ENCODE measurements at regions not wholly inside any gene's neighbourhood (a gene's known extent, or its start where the extent isn't known, plus 50 kb on each side); places are given as distances from the start of the nearest gene placed in this dataset.

DNA sequence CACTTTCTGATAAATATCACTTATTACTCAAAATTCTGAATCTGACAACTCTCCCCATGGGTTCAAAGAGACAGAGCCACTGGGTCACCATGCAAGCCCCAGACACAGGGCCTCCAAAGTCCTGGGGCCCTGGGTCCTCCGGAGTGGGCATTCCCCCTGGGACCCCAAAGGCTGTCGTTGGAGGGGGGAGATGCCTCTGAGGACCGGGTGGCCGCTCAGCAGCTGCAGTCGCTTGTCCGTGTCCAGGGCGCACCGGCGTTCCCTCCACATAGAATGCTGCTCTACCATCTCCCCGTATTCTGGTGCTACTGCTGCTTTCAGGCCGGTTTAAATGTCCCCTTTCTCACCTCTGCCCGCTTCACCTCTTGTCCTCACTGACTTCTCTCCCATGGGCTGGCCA lies 246.1 kb downstream of the TEX29 start:
- H3K27me3 ChIP-seq (ENCODE audit: control insufficient read depth, low read length), result no peaks in the 10 kb centered on the region
- no peaks in the 10 kb centered on the region for H3K79me2 ChIP-seq (ENCODE audit: control insufficient read depth, low read length)
- no peaks in the 10 kb centered on the region for H3K9me2 ChIP-seq (replicated peaks; ENCODE audit: control insufficient read depth, low read length)
- H3K27ac ChIP-seq (ENCODE audit: low read depth, low read length), result no peak overlapping the region
- H3K4me3 ChIP-seq (ENCODE audit: low read length), result no peak overlapping the region
- no peak for TF ChIP-seq EZH2phosphoT487 (IDR thresholded peaks at IDR 0.05; ENCODE audit: borderline replicate concordance, low read length)
- TF ChIP-seq, protein P1, sequence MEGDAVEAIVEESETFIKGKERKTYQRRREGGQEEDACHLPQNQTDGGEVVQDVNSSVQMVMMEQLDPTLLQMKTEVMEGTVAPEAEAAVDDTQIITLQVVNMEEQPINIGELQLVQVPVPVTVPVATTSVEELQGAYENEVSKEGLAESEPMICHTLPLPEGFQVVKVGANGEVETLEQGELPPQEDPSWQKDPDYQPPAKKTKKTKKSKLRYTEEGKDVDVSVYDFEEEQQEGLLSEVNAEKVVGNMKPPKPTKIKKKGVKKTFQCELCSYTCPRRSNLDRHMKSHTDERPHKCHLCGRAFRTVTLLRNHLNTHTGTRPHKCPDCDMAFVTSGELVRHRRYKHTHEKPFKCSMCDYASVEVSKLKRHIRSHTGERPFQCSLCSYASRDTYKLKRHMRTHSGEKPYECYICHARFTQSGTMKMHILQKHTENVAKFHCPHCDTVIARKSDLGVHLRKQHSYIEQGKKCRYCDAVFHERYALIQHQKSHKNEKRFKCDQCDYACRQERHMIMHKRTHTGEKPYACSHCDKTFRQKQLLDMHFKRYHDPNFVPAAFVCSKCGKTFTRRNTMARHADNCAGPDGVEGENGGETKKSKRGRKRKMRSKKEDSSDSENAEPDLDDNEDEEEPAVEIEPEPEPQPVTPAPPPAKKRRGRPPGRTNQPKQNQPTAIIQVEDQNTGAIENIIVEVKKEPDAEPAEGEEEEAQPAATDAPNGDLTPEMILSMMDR (IDR thresholded peaks at IDR 0.05; ENCODE audit: low read depth, low read length, poor library complexity, severe bottlenecking), result no peak
- no peaks in the 10 kb centered on the region for H3F3A ChIP-seq (ENCODE audit: control insufficient read depth, insufficient read depth)
- H3K36me3 ChIP-seq (ENCODE audit: control insufficient read depth, low read length), result no peaks in the 10 kb centered on the region
- H3K4me1 ChIP-seq (ENCODE audit: control insufficient read depth, low read length), result no peaks in the 10 kb centered on the region
- no peak overlapping the region for H3K4me2 ChIP-seq (ENCODE audit: low read length)
- no peaks in the 10 kb centered on the region for H3K9me3 ChIP-seq (ENCODE audit: control insufficient read depth, insufficient read depth, low read length)
- H4K20me1 ChIP-seq (ENCODE audit: control insufficient read depth, insufficient read depth, low read depth, low read length), result no peaks in the 10 kb centered on the region

DNA sequence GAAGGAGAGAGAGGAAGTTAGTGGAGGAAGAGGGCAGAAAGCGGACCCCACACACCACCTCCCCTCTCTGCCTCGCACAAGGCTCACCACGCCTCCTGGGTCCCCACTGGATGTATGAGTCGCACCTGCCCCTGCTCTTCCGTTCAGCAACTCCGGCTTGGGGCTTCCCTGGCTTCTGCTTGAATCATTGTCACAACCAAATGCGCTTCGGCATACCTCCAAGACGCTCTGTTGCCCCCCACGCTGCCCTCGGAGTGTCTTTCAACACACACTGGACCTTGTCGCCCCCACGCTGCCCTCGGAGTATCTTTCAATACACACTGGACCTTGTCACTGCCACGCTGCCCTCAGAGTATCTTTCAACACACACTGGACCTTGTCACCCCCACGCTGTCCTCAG lies 247.2 kb downstream of the TEX29 start:
- Histone ChIP-seq H3K79me2 (ENCODE audit: control insufficient read depth, low read length) (no peaks in the 10 kb centered on the region), H4K20me1 (ENCODE audit: control insufficient read depth, insufficient read depth, low read depth, low read length) (no peaks in the 10 kb centered on the region), H3K4me1 (ENCODE audit: control insufficient read depth, low read length) (no peaks in the 10 kb centered on the region), H3K4me3 (ENCODE audit: low read length) (no peak overlapping the region), H3K9me2 (replicated peaks; ENCODE audit: control insufficient read depth, low read length) (no peaks in the 10 kb centered on the region), H3K27me3 (ENCODE audit: control insufficient read depth, low read length) (no peaks in the 10 kb centered on the region), H3K4me2 (ENCODE audit: low read length) (no peak overlapping the region), H3K27ac (ENCODE audit: low read depth, low read length) (no peak overlapping the region), H3K9me3 (ENCODE audit: control insufficient read depth, insufficient read depth, low read length) (no peaks in the 10 kb centered on the region), H3F3A (ENCODE audit: control insufficient read depth, insufficient read depth) (no peaks in the 10 kb centered on the region), H3K36me3 (ENCODE audit: control insufficient read depth, low read length) (no peaks in the 10 kb centered on the region)
- no peak for TF ChIP-seq EZH2phosphoT487 (IDR thresholded peaks at IDR 0.05; ENCODE audit: borderline replicate concordance, low read length)
- TF ChIP-seq, protein P1 (IDR thresholded peaks at IDR 0.05; ENCODE audit: low read depth, low read length, poor library complexity, severe bottlenecking), result no peak

DNA sequence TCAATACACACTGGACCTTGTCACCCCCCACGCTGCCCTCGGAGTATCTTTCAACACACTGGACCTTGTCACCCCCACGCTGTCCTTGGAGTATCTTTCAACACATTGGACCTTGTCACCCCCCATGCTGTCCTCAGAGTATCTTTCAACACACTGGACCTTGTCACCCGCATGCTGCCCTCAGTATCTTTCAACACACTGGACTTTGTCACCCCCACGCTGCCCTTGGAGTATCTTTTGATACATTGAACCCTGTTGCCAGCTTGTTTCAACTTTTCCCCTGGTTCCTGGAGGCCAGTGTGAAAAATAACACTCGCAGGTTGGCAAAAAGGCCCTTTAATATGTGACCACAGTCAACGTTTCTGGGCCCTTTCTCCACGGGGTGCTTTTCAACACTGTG lies 247.8 kb downstream of the TEX29 start:
- no peaks in the 10 kb centered on the region for H3K9me3 ChIP-seq (ENCODE audit: control insufficient read depth, insufficient read depth, low read length)
- H3K4me2 ChIP-seq (ENCODE audit: low read length), result no peak overlapping the region
- H3K27me3 ChIP-seq (ENCODE audit: control insufficient read depth, low read length), result no peaks in the 10 kb centered on the region
- H3K79me2 ChIP-seq (ENCODE audit: control insufficient read depth, low read length), result no peaks in the 10 kb centered on the region
- no peaks in the 10 kb centered on the region for H3K9me2 ChIP-seq (replicated peaks; ENCODE audit: control insufficient read depth, low read length)
- no peaks in the 10 kb centered on the region for H3K36me3 ChIP-seq (ENCODE audit: control insufficient read depth, low read length)
- TF ChIP-seq, protein P1 (IDR thresholded peaks at IDR 0.05; ENCODE audit: low read depth, low read length, poor library complexity, severe bottlenecking), result no peak
- no peak for TF ChIP-seq EZH2phosphoT487 (IDR thresholded peaks at IDR 0.05; ENCODE audit: borderline replicate concordance, low read length)
- H3F3A ChIP-seq (ENCODE audit: control insufficient read depth, insufficient read depth), result no peaks in the 10 kb centered on the region
- H3K4me3 ChIP-seq (ENCODE audit: low read length), result no peak overlapping the region
- H3K27ac ChIP-seq (ENCODE audit: low read depth, low read length), result no peak overlapping the region
- H4K20me1 ChIP-seq (ENCODE audit: control insufficient read depth, insufficient read depth, low read depth, low read length), result no peaks in the 10 kb centered on the region
- H3K4me1 ChIP-seq (ENCODE audit: control insufficient read depth, low read length), result no peaks in the 10 kb centered on the region

DNA sequence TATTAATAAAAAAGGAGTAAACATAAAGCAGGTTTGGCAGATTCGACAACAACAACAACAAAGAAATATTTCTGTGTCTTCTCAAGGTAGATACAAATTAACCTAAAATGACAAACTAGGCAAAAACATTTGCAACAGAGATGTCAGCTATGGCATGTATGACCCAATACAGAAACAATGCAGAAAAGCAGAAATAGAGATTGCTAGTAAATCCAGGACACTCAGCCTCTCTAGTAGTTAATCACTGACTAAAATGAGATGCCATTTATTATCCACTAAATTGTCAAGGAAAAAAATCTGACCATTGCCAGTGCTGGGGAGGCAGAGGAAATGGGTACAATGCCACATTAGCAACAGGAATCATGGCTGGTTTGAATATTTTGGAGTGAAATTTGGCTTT lies 250.5 kb downstream of the TEX29 start:
- no peaks in the 10 kb centered on the region for H3K27me3 ChIP-seq (ENCODE audit: control insufficient read depth, low read length)
- peaks cover 8% of the 10 kb centered on the region; the same call in 1 of the 2 replicates for H3K9me3 ChIP-seq (ENCODE audit: control insufficient read depth, insufficient read depth, low read length)
- H3K4me2 ChIP-seq (ENCODE audit: low read length), result no peak overlapping the region
- no peak overlapping the region for H3K4me3 ChIP-seq (ENCODE audit: low read length)
- H4K20me1 ChIP-seq (ENCODE audit: control insufficient read depth, insufficient read depth, low read depth, low read length), result no peaks in the 10 kb centered on the region
- no peaks in the 10 kb centered on the region for H3K36me3 ChIP-seq (ENCODE audit: control insufficient read depth, low read length)
- H3K79me2 ChIP-seq (ENCODE audit: control insufficient read depth, low read length), result no peaks in the 10 kb centered on the region
- H3F3A ChIP-seq (ENCODE audit: control insufficient read depth, insufficient read depth), result no peaks in the 10 kb centered on the region
- H3K4me1 ChIP-seq (ENCODE audit: control insufficient read depth, low read length), result no peaks in the 10 kb centered on the region
- H3K27ac ChIP-seq (ENCODE audit: low read depth, low read length), result no peak overlapping the region
- H3K9me2 ChIP-seq (replicated peaks; ENCODE audit: control insufficient read depth, low read length), result no peaks in the 10 kb centered on the region
- TF ChIP-seq, protein P1 (IDR thresholded peaks at IDR 0.05; ENCODE audit: low read depth, low read length, poor library complexity, severe bottlenecking), result no peak
- TF ChIP-seq EZH2phosphoT487 (IDR thresholded peaks at IDR 0.05; ENCODE audit: borderline replicate concordance, low read length), result no peak

Data from DOHH2 (cell line).